H1 (cell line): ENCODE measurements at regions not wholly inside any gene's neighbourhood (a gene's known extent, or its start where the extent isn't known, plus 50 kb on each side); places are given as distances from the start of the nearest gene placed in this dataset.

ENCODE experiments used
- CTCF ChIA-PET: fragments of 300-600 bp; sonication (Branson Sonifier 250); formaldehyde crosslinking; loops from one replicate; lab custom pipeline; 2021; ENCODE audit not compliant: partially characterized antibody; lab: Charles Lee
- POLR2A ChIA-PET: fragments of 300-600 bp; sonication (Branson Sonifier 250); formaldehyde crosslinking; loops from one replicate; lab custom pipeline; 2021; ENCODE audit warnings: inconsistent platforms; ENCODE audit not compliant: partially characterized antibody; lab: Charles Lee
- DNase-seq, 2 experiments: peaks; one replicate each; pipeline versions ENCODE4 v3.0.0 to v3.0.0-alpha.2; 2010 to 2022; ENCODE audit warnings: low spot score in 2 of 2, low read depth in 1 of 2, mixed read lengths in 1 of 2
- FAIRE-seq: peaks from 2 replicates; lab custom pipeline; 2011; peaks lifted over from hg19 to GRCh38; lab: Jason Lieb, UNC
- H2AFZ ChIP-seq: 2 replicates; pipeline ENCODE4 v1.8.1; 2012; ENCODE audit warnings: low read length, inconsistent platforms
- H2AK5ac ChIP-seq: 2 replicates; pipeline ENCODE4 v1.6.1; 2013; ENCODE audit warnings: low read depth, low read length
- H2BK120ac ChIP-seq: replicated peaks from 2 replicates; pipeline ENCODE3; 2013; ENCODE audit warnings: low read depth, low read length, inconsistent platforms
- H2BK12ac ChIP-seq: 2 replicates; pipeline ENCODE4 v1.6.1; 2013; ENCODE audit warnings: low read depth, low read length
- H2BK15ac ChIP-seq: 2 replicates; pipeline ENCODE4 v1.6.1; 2013; ENCODE audit warnings: low read length
- H2BK20ac ChIP-seq: 2 replicates; pipeline ENCODE4 v1.6.1; 2013; ENCODE audit warnings: low read length
- H2BK5ac ChIP-seq: 2 replicates; pipeline ENCODE4 v1.6.1; 2013; ENCODE audit warnings: low read depth, low read length
- H3K14ac ChIP-seq: 2 replicates; pipeline ENCODE4 v1.6.1; 2013; ENCODE audit warnings: inconsistent platforms; ENCODE audit not compliant: insufficient read length
- H3K18ac ChIP-seq: 2 replicates; pipeline ENCODE4 v1.6.1; 2013; ENCODE audit warnings: low read length; ENCODE audit errors: extremely low read depth
- H3K23ac ChIP-seq: 2 replicates; pipeline ENCODE4 v1.6.1; 2013; ENCODE audit warnings: inconsistent platforms; ENCODE audit not compliant: insufficient read length
- H3K23me2 ChIP-seq: 2 replicates; pipeline ENCODE4 v1.6.1; 2013; ENCODE audit warnings: low read depth, low read length
- H3K27ac ChIP-seq: 2 replicates; pipeline ENCODE4 v1.6.1; 2011; ENCODE audit warnings: low read depth, low read length, inconsistent platforms
- H3K27me3 ChIP-seq, 4 experiments: replicated peaks in 1 of 4; 1 replicate in 1 of 4; 2 replicates in 3 of 4; pipeline versions ENCODE4 v1.6.1 to v1.8.1; 2011 to 2013; ENCODE audit warnings: low read length in 3 of 4, mild to moderate bottlenecking in 3 of 4, inconsistent platforms in 2 of 4, mixed read lengths in 2 of 4, moderate library complexity in 1 of 4; ENCODE audit not compliant: control insufficient read depth in 3 of 4, insufficient read depth in 3 of 4; ENCODE audit errors: extremely low read depth in 1 of 4
- H3K36me3 ChIP-seq, 4 experiments: 2 replicates each; pipeline versions ENCODE4 v1.6.1 to v1.8.1; 2011 to 2013; ENCODE audit warnings: mild to moderate bottlenecking in 4 of 4, low read length in 3 of 4, moderate library complexity in 2 of 4, control low read depth in 1 of 4, inconsistent platforms in 1 of 4; ENCODE audit not compliant: insufficient read depth in 4 of 4, control insufficient read depth in 2 of 4
- H3K4ac ChIP-seq: replicated peaks from 2 replicates; pipeline ENCODE3; 2013; ENCODE audit warnings: low read length, low read depth, mixed read lengths, inconsistent platforms; ENCODE audit not compliant: insufficient read length
- H3K4me1 ChIP-seq, 4 experiments: replicated peaks in 1 of 4; 1 replicate in 1 of 4; 2 replicates in 3 of 4; pipeline versions ENCODE4 v1.6.1 to v1.8.1; 2011 to 2013; ENCODE audit warnings: low read length in 3 of 4, inconsistent platforms in 2 of 4, mixed read lengths in 1 of 4; ENCODE audit not compliant: insufficient read depth in 4 of 4, control insufficient read depth in 3 of 4
- H3K4me2 ChIP-seq, 2 experiments: 2 replicates each; pipeline versions ENCODE4 v1.6.1 to v1.8.1; 2011 to 2013; ENCODE audit warnings: low read depth in 2 of 2, low read length in 2 of 2, control low read depth in 1 of 2, inconsistent platforms in 1 of 2, mild to moderate bottlenecking in 1 of 2; ENCODE audit not compliant: insufficient read depth in 1 of 2
- H3K4me3 ChIP-seq, 4 experiments: fragments of 200-600, 300-600 bp in 1 of 4; sonication (generic), shearing (Covaris generic), sonication (Bioruptor Twin) in 1 of 4; 2 replicates each; pipeline versions ENCODE4 v1.5.1 to v1.8.1; 2011 to 2016; ENCODE audit warnings: low read length in 4 of 4, low read depth in 3 of 4, control low read depth in 2 of 4, inconsistent platforms in 2 of 4, mild to moderate bottlenecking in 2 of 4, mixed read lengths in 1 of 4, moderate library complexity in 1 of 4; ENCODE audit not compliant: insufficient read depth in 2 of 4; ENCODE audit errors: extremely low read depth in 1 of 4
- H3K56ac ChIP-seq: replicated peaks from 2 replicates; pipeline ENCODE3; 2013; ENCODE audit warnings: low read depth, mild to moderate bottlenecking, mixed read lengths, low read length, inconsistent platforms; ENCODE audit not compliant: insufficient read length
- H3K79me1 ChIP-seq: 2 replicates; pipeline ENCODE4 v1.6.1; 2013; ENCODE audit warnings: low read depth, low read length, control low read depth
- H3K79me2 ChIP-seq, 2 experiments: 2 replicates each; pipeline versions ENCODE4 v1.6.1 to v1.8.1; 2012 to 2013; ENCODE audit warnings: low read length in 2 of 2, mild to moderate bottlenecking in 2 of 2, inconsistent platforms in 1 of 2; ENCODE audit not compliant: insufficient read depth in 2 of 2, control insufficient read depth in 1 of 2
- H3K9ac ChIP-seq, 4 experiments: replicated peaks in 1 of 4; 1 replicate in 1 of 4; 2 replicates in 3 of 4; pipeline versions ENCODE4 v1.6.1 to v1.8.1; 2011 to 2013; ENCODE audit warnings: low read depth in 3 of 4, low read length in 3 of 4, control low read depth in 2 of 4, mild to moderate bottlenecking in 2 of 4, moderate library complexity in 2 of 4, inconsistent platforms in 1 of 4; ENCODE audit errors: extremely low read depth in 1 of 4
- H3K9me3 ChIP-seq, 2 experiments: 2 replicates each; pipeline versions ENCODE4 v1.6.1 to v1.8.1; 2012 to 2013; ENCODE audit warnings: mild to moderate bottlenecking in 2 of 2, moderate library complexity in 2 of 2, control low read depth in 1 of 2, inconsistent platforms in 1 of 2, low read depth in 1 of 2, low read length in 1 of 2, mixed read lengths in 1 of 2; ENCODE audit not compliant: insufficient read depth in 2 of 2
- H4K20me1 ChIP-seq, 2 experiments: replicated peaks in 1 of 2; 2 replicates each; pipeline versions ENCODE3 to v1.8.1; 2011 to 2013; ENCODE audit warnings: inconsistent platforms in 2 of 2, low read length in 2 of 2, mild to moderate bottlenecking in 1 of 2; ENCODE audit not compliant: insufficient read depth in 2 of 2, control insufficient read depth in 1 of 2
- H4K5ac ChIP-seq: 2 replicates; pipeline ENCODE4 v1.6.1; 2013; ENCODE audit warnings: low read length, low read depth, mixed read lengths, inconsistent platforms; ENCODE audit not compliant: insufficient read length
- H4K8ac ChIP-seq: 2 replicates; pipeline ENCODE4 v1.8.0; 2013; ENCODE audit warnings: mild to moderate bottlenecking, moderate library complexity, low read length, inconsistent platforms; ENCODE audit not compliant: insufficient read depth; ENCODE audit errors: extremely low read depth
- H4K91ac ChIP-seq: replicated peaks from 2 replicates; pipeline ENCODE3; 2013; ENCODE audit warnings: low read length, mixed read lengths, inconsistent platforms; ENCODE audit not compliant: insufficient read length
- ASH2L ChIP-seq: fragments of 200-600, 300-600 bp; sonication (generic); IDR thresholded peaks from one replicate; pipeline ENCODE4 v1.7.1; 2017; ENCODE audit warnings: low read length
- CEBPB ChIP-seq: IDR thresholded peaks from 2 replicates; pipeline ENCODE4 v1.6.1; 2012; ENCODE audit warnings: low read depth, low read length
- CREB1 ChIP-seq: IDR thresholded peaks from 2 replicates; pipeline ENCODE4 v1.6.1; 2012; ENCODE audit warnings: inconsistent platforms
- EGR1 ChIP-seq: IDR thresholded peaks from 2 replicates; pipeline ENCODE4 v1.6.1; 2011; ENCODE audit warnings: low read depth, low read length, borderline replicate concordance
- JUND ChIP-seq: IDR thresholded peaks from 2 replicates; pipeline ENCODE4 v1.6.1; 2011; ENCODE audit warnings: mild to moderate bottlenecking, improper control_type of control experiment, low read length
- RAD21 ChIP-seq, 2 experiments: IDR thresholded peaks in 1 of 2; conservative IDR thresholded peaks in 1 of 2; 2 replicates each; pipeline ENCODE4 v1.6.1; 2011; ENCODE audit warnings: low read depth in 2 of 2, low read length in 2 of 2, improper control_type of control experiment in 1 of 2, inconsistent platforms in 1 of 2, mild to moderate bottlenecking in 1 of 2, moderate library complexity in 1 of 2
- SIN3A ChIP-seq, 2 experiments: IDR thresholded peaks in 1 of 2; conservative IDR thresholded peaks in 1 of 2; 2 replicates each; pipeline ENCODE4 v1.6.1; 2011 to 2012; ENCODE audit warnings: low read length in 2 of 2, improper control_type of control experiment in 1 of 2, low read depth in 1 of 2, mild to moderate bottlenecking in 1 of 2
- TEAD4 ChIP-seq: IDR thresholded peaks from 2 replicates; pipeline ENCODE4 v1.6.1; 2012; ENCODE audit warnings: low read depth, low read length, inconsistent platforms, mixed read lengths
- WGBS, 2 experiments: shearing (Covaris generic) in 1 of 2; methylation state at CpG; one replicate each; pipeline versions ENCODE4 v1.1.6 to v1.1.7; 2013 to 2015; ENCODE audit warnings: low lambda C conversion rate in 2 of 2, mixed read lengths in 2 of 2, inconsistent platforms in 1 of 2, low coverage in 1 of 2, missing lambda C conversion rate in 1 of 2; ENCODE audit not compliant: insufficient replicate concordance in 2 of 2, insufficient coverage in 1 of 2, insufficient read length in 1 of 2; ENCODE audit errors: extremely low coverage in 1 of 2, missing lambda C conversion rate in 1 of 2; 5-methylcytosine and 5-hydroxymethylcytosine counted together

DNA sequence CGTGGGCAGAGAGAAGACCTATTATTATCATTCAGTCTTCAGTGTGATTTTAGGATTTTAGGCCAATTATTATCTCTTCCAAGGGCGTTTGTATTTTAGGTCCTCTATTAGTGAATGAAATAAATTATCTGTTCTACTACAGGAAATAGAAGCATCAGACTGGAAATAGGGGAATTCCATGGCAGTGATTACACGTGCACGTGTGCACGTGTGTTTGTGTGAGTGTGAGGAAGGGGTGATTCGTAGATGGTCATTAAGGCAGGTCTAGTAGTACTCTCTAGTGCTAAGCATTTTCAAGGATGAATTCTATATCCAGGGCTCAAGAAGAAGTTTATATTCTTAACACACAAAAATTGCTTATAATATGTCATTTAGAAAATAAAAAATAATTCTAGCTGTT lies 623.2 kb downstream of the GATA3 start:
- H3K4me3 ChIP-seq, result no peak overlapping the region
- no peaks in the 10 kb centered on the region for H3K79me1 ChIP-seq
- H3K9me3 ChIP-seq, result no peaks in the 10 kb centered on the region
- ChIA-PET POLR2A (no interaction called here), CTCF (no interaction called here)
- no peak overlapping the region for H2AFZ ChIP-seq
- 94% methylated on average over 6 of the region's 6 CpGs; no CpG with 5 or more reads in 1 of the 2 experiments for WGBS, 2 experiments
- no peak overlapping the region for H4K8ac ChIP-seq
- no peaks in the 10 kb centered on the region for H3K4me1 ChIP-seq
- TF ChIP-seq TEAD4 (no peak), EGR1 (no peak), SIN3A (conservative IDR thresholded peaks at IDR 0.05 in 1 of 2, IDR thresholded peaks at IDR 0.05 in 1 of 2; ENCODE audit: low read depth in 1 of 2, low read length in 2 of 2) (no peak), JUND (no peak), RAD21 (IDR thresholded peaks at IDR 0.05 in 1 of 2, conservative IDR thresholded peaks at IDR 0.05 in 1 of 2; ENCODE audit: low read depth in 2 of 2, low read length in 2 of 2) (no peak), CEBPB (no peak), CREB1 (no peak), ASH2L (no peak)
- H3K23ac ChIP-seq, result no peak overlapping the region
- no peak overlapping the region for H2BK12ac ChIP-seq
- no peaks in the 10 kb centered on the region for H3K27me3 ChIP-seq
- H3K9ac ChIP-seq, result no peak overlapping the region
- H4K91ac ChIP-seq, result no peak overlapping the region
- H3K14ac ChIP-seq, result no peak overlapping the region
- H3K56ac ChIP-seq, result no peak overlapping the region
- no peak overlapping the region for H3K18ac ChIP-seq
- no peak overlapping the region for H2BK15ac ChIP-seq
- H4K5ac ChIP-seq, result no peak overlapping the region
- no peak overlapping the region for H3K4ac ChIP-seq
- FAIRE-seq, result no peak
- H4K20me1 ChIP-seq, result no peaks in the 10 kb centered on the region
- H2BK5ac ChIP-seq, result no peak overlapping the region
- H2BK120ac ChIP-seq, result no peak overlapping the region
- no peak overlapping the region for H2AK5ac ChIP-seq
- DNase-seq, result no peak
- H2BK20ac ChIP-seq, result no peak overlapping the region
- H3K79me2 ChIP-seq, result no peaks in the 10 kb centered on the region
- no peak overlapping the region for H3K4me2 ChIP-seq
- no peaks in the 10 kb centered on the region for H3K36me3 ChIP-seq
- no peaks in the 10 kb centered on the region; the same call in 1 of the 2 replicates for H3K23me2 ChIP-seq
- no peak overlapping the region for H3K27ac ChIP-seq
